HCT116 (cell line): ENCODE measurements at regions not wholly inside any gene's neighbourhood (a gene's known extent, or its start where the extent isn't known, plus 50 kb on each side); places are given as distances from the start of the nearest gene placed in this dataset.

Experiments used
- ATF3 ChIP-seq: IDR thresholded peaks from 2 replicates; pipeline ENCODE4 v1.6.1; 2012
- CTCF ChIP-seq, 3 experiments: fragments of 200-600 bp in 1 of 3; sonication (generic) in 1 of 3; IDR thresholded peaks in 2 of 3; conservative IDR thresholded peaks in 1 of 3; 2 replicates each; pipeline ENCODE4 v1.5.1; 2012 to 2017; ENCODE audit warnings: low read depth in 2 of 3, low read length in 2 of 3, antibody characterized with exemption in 1 of 3, borderline replicate concordance in 1 of 3, control low read depth in 1 of 3, mild to moderate bottlenecking in 1 of 3, mixed read lengths in 1 of 3, mixed run types in 1 of 3, moderate library complexity in 1 of 3; ENCODE audit not compliant: insufficient read depth in 1 of 3
- EGR1 ChIP-seq: IDR thresholded peaks from 2 replicates; pipeline ENCODE4 v1.6.1; 2012; ENCODE audit warnings: low read depth
- ELF1 ChIP-seq: IDR thresholded peaks from 2 replicates; pipeline ENCODE4 v1.6.1; 2012; ENCODE audit warnings: low read depth, borderline replicate concordance
- EZH2phosphoT487 ChIP-seq: fragments of 200-600 bp; IDR thresholded peaks from 2 replicates; pipeline ENCODE4 v1.6.1; 2018; ENCODE audit warnings: antibody characterized with exemption, borderline replicate concordance
- POLR2A ChIP-seq: IDR thresholded peaks from 2 replicates; pipeline ENCODE4 v1.7.0; 2011; ENCODE audit warnings: borderline replicate concordance; ENCODE audit not compliant: insufficient read depth, insufficient read length; ENCODE audit errors: extremely low read depth
- POLR2AphosphoS5 ChIP-seq: IDR thresholded peaks from 2 replicates; pipeline ENCODE4 v1.6.1; 2011; ENCODE audit warnings: mild to moderate bottlenecking, low read depth, low read length, moderate library complexity
- RAD21 ChIP-seq: IDR thresholded peaks from 2 replicates; pipeline ENCODE4 v1.6.1; 2012; ENCODE audit warnings: low read depth, mild to moderate bottlenecking
- SIN3A ChIP-seq: IDR thresholded peaks from 2 replicates; pipeline ENCODE4 v1.6.1; 2012; ENCODE audit warnings: low read depth
- TCF7L2 ChIP-seq: IDR thresholded peaks from 2 replicates; pipeline ENCODE4 v1.7.0; 2011; ENCODE audit warnings: borderline replicate concordance, inconsistent platforms; ENCODE audit not compliant: insufficient read depth, insufficient read length; ENCODE audit errors: extremely low read depth
- YY1 ChIP-seq: IDR thresholded peaks from 2 replicates; pipeline ENCODE4 v1.6.1; 2011; ENCODE audit warnings: low read length, low read depth, moderate library complexity, mild to moderate bottlenecking; ENCODE audit not compliant: insufficient replicate concordance; ENCODE audit errors: extremely low read depth
- ZNF274 ChIP-seq: fragments of 200-500 bp; sonication (Bioruptor generic); IDR thresholded peaks from 2 replicates; pipeline ENCODE4 v1.6.1; 2014; ENCODE audit warnings: mild to moderate bottlenecking, low read depth, low read length, inconsistent platforms
- TF ChIP-seq, protein P1 (sequence below): IDR thresholded peaks from 2 replicates; pipeline ENCODE4 v1.6.1; 2011; ENCODE audit warnings: mild to moderate bottlenecking, low read length, moderate library complexity; ENCODE audit not compliant: insufficient replicate concordance; ENCODE audit errors: extremely low read depth
- TF ChIP-seq, protein P2 (sequence below): IDR thresholded peaks from 2 replicates; pipeline ENCODE4 v1.6.1; 2012; ENCODE audit warnings: low read depth

- TF ChIP-seq CTCF (IDR thresholded peaks at IDR 0.05 in 2 of 3, conservative IDR thresholded peaks at IDR 0.05 in 1 of 3; ENCODE audit: borderline replicate concordance in 1 of 3, insufficient read depth in 1 of 3, low read depth in 2 of 3, low read length in 2 of 3): no peak
- TF ChIP-seq, protein P1, sequence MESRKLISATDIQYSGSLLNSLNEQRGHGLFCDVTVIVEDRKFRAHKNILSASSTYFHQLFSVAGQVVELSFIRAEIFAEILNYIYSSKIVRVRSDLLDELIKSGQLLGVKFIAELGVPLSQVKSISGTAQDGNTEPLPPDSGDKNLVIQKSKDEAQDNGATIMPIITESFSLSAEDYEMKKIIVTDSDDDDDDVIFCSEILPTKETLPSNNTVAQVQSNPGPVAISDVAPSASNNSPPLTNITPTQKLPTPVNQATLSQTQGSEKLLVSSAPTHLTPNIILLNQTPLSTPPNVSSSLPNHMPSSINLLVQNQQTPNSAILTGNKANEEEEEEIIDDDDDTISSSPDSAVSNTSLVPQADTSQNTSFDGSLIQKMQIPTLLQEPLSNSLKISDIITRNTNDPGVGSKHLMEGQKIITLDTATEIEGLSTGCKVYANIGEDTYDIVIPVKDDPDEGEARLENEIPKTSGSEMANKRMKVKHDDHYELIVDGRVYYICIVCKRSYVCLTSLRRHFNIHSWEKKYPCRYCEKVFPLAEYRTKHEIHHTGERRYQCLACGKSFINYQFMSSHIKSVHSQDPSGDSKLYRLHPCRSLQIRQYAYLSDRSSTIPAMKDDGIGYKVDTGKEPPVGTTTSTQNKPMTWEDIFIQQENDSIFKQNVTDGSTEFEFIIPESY: no peak
- TF ChIP-seq POLR2A: no peak
- TF ChIP-seq, protein P2, sequence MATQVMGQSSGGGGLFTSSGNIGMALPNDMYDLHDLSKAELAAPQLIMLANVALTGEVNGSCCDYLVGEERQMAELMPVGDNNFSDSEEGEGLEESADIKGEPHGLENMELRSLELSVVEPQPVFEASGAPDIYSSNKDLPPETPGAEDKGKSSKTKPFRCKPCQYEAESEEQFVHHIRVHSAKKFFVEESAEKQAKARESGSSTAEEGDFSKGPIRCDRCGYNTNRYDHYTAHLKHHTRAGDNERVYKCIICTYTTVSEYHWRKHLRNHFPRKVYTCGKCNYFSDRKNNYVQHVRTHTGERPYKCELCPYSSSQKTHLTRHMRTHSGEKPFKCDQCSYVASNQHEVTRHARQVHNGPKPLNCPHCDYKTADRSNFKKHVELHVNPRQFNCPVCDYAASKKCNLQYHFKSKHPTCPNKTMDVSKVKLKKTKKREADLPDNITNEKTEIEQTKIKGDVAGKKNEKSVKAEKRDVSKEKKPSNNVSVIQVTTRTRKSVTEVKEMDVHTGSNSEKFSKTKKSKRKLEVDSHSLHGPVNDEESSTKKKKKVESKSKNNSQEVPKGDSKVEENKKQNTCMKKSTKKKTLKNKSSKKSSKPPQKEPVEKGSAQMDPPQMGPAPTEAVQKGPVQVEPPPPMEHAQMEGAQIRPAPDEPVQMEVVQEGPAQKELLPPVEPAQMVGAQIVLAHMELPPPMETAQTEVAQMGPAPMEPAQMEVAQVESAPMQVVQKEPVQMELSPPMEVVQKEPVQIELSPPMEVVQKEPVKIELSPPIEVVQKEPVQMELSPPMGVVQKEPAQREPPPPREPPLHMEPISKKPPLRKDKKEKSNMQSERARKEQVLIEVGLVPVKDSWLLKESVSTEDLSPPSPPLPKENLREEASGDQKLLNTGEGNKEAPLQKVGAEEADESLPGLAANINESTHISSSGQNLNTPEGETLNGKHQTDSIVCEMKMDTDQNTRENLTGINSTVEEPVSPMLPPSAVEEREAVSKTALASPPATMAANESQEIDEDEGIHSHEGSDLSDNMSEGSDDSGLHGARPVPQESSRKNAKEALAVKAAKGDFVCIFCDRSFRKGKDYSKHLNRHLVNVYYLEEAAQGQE: no peak
- TF ChIP-seq EZH2phosphoT487: no peak
- TF ChIP-seq EGR1: no peak
- TF ChIP-seq SIN3A: no peak
- no peak for TF ChIP-seq POLR2AphosphoS5
- TF ChIP-seq ELF1: no peak
- TF ChIP-seq YY1: no peak
- no peak for TF ChIP-seq ATF3
- TF ChIP-seq RAD21: no peak
- TF ChIP-seq TCF7L2: no peak
- TF ChIP-seq ZNF274: no peak
These were observed 273.7 kb upstream of the PIK3C3 start for GRCh38 chr18:41681138-41681880.
